Stimulated activated naive B cell treated with anti-CD40 and anti-IgM and Interleukin-4, amounts not matched to agents 10 μg/mL and 1 μg/mL and 100 μg/mL, for 72 hours (primary cell): ENCODE measurements at regions not wholly inside any gene's neighbourhood (a gene's known extent, or its start where the extent isn't known, plus 50 kb on each side); places are given as distances from the start of the nearest gene placed in this dataset.

ENCODE experiments used
- ATAC-seq, 2 donors: fragments of 150-1000 bp; cut with Tn5 transposase; replicated peaks; 2 replicates each; pipeline ENCODE4 v1.10.0; 2021; ENCODE audit warnings: moderate library complexity in 1 of 2
- DNase-seq: peaks from one replicate; pipeline ENCODE4 v3.0.0; 2021
- H3K27ac Mint-ChIP-seq: one replicate; pipeline ENCODE4 v1.8.0; 2022; ENCODE audit warnings: mild to moderate bottlenecking, mixed read lengths
- H3K27me3 Mint-ChIP-seq, 2 donors: one replicate each; pipeline ENCODE4 v1.8.0; 2022; ENCODE audit warnings: mixed read lengths in 2 of 2
- H3K36me3 Mint-ChIP-seq, 2 donors: one replicate each; pipeline ENCODE4 v1.8.0; 2022; ENCODE audit warnings: mixed read lengths in 2 of 2, mild to moderate bottlenecking in 1 of 2
- H3K4me1 Mint-ChIP-seq, 2 donors: one replicate each; pipeline ENCODE4 v1.8.0; 2022; ENCODE audit warnings: mixed read lengths in 2 of 2, mild to moderate bottlenecking in 1 of 2
- H3K4me3 Mint-ChIP-seq, 2 donors: one replicate each; pipeline ENCODE4 v1.8.0; 2022; ENCODE audit warnings: mild to moderate bottlenecking in 2 of 2, mixed read lengths in 2 of 2, moderate library complexity in 1 of 2
- H3K9me3 Mint-ChIP-seq, 2 donors: one replicate each; pipeline ENCODE4 v1.8.0; 2022; ENCODE audit warnings: mixed read lengths in 2 of 2, mild to moderate bottlenecking in 1 of 2

GRCh38 chr1:69403756-69404320 is 163.9 kb upstream of the LRRC7 start:
- no peak for DNase-seq
- H3K27ac Mint-ChIP-seq, result no peak overlapping the region
- no peak for ATAC-seq
- H3K9me3 Mint-ChIP-seq, result peaks cover 0 to 6% of the 10 kb centered on the region in 2 donors
- no peaks in the 10 kb centered on the region for H3K36me3 Mint-ChIP-seq
- no peak overlapping the region for H3K4me3 Mint-ChIP-seq
- H3K27me3 Mint-ChIP-seq, result no peaks in the 10 kb centered on the region
- H3K4me1 Mint-ChIP-seq, result no peaks in the 10 kb centered on the region

- Mint-ChIP-seq H3K27me3 (no peaks in the 10 kb centered on the region), H3K36me3 (no peaks in the 10 kb centered on the region), H3K27ac (no peak overlapping the region), H3K4me3 (no peak overlapping the region), H3K4me1 (no peaks in the 10 kb centered on the region), H3K9me3 (peaks cover 0 to 7% of the 10 kb centered on the region in 2 donors)
- DNase-seq, result no peak
- no peak for ATAC-seq
These were observed 163.2 kb upstream of the LRRC7 start for GRCh38 chr1:69404486-69404885.

GRCh38 chr1:69406244-69406643 is 161.5 kb upstream of the LRRC7 start:
- DNase-seq, result no peak
- Mint-ChIP-seq H3K4me3 (no peak overlapping the region), H3K27me3 (no peaks in the 10 kb centered on the region), H3K36me3 (no peaks in the 10 kb centered on the region), H3K9me3 (peaks cover 0 to 7% of the 10 kb centered on the region in 2 donors), H3K27ac (no peak overlapping the region), H3K4me1 (no peaks in the 10 kb centered on the region)
- ATAC-seq, result no peak

- H3K36me3 Mint-ChIP-seq, result no peaks in the 10 kb centered on the region
- peaks cover 0 to 7% of the 10 kb centered on the region in 2 donors for H3K9me3 Mint-ChIP-seq
- DNase-seq (no peak), ATAC-seq (no peak)
- H3K27me3 Mint-ChIP-seq, result no peaks in the 10 kb centered on the region
- H3K27ac Mint-ChIP-seq, result no peak overlapping the region
- H3K4me1 Mint-ChIP-seq, result no peaks in the 10 kb centered on the region
- no peak overlapping the region for H3K4me3 Mint-ChIP-seq
These were observed 157.8 kb upstream of the LRRC7 start for GRCh38 chr1:69409731-69410456.

- Mint-ChIP-seq H3K4me1 (no peaks in the 10 kb centered on the region), H3K27me3 (no peaks in the 10 kb centered on the region), H3K4me3 (no peak overlapping the region), H3K36me3 (no peaks in the 10 kb centered on the region), H3K27ac (no peak overlapping the region), H3K9me3 (peaks cover 0 to 8% of the 10 kb centered on the region in 2 donors)
- ATAC-seq, result no peak
- no peak for DNase-seq
These were observed 157.3 kb upstream of the LRRC7 start for GRCh38 chr1:69410457-69410850.

- DNase-seq (no peak), ATAC-seq (no peak)
- no peaks in the 10 kb centered on the region for H3K36me3 Mint-ChIP-seq
- H3K4me3 Mint-ChIP-seq, result no peak overlapping the region
- no peaks in the 10 kb centered on the region for H3K27me3 Mint-ChIP-seq
- peaks cover 0 to 10% of the 10 kb centered on the region in 2 donors for H3K9me3 Mint-ChIP-seq
- no peak overlapping the region for H3K27ac Mint-ChIP-seq
- no peaks in the 10 kb centered on the region for H3K4me1 Mint-ChIP-seq
These were observed 156.8 kb upstream of the LRRC7 start for GRCh38 chr1:69410893-69411292.

- Mint-ChIP-seq H3K4me1 (no peaks in the 10 kb centered on the region), H3K36me3 (no peaks in the 10 kb centered on the region), H3K4me3 (no peak overlapping the region), H3K27me3 (no peaks in the 10 kb centered on the region), H3K9me3 (peaks cover 0 to 9% of the 10 kb centered on the region in 2 donors), H3K27ac (no peak overlapping the region)
- no peak for DNase-seq
- no peak for ATAC-seq
These were observed 156.1 kb upstream of the LRRC7 start for GRCh38 chr1:69411617-69412016.

GRCh38 chr1:69413129-69413528 is 154.6 kb upstream of the LRRC7 start:
- ATAC-seq (no peak), DNase-seq (no peak)
- Mint-ChIP-seq H3K27ac (no peak overlapping the region), H3K36me3 (no peaks in the 10 kb centered on the region), H3K4me1 (no peaks in the 10 kb centered on the region), H3K4me3 (no peak overlapping the region), H3K9me3 (peaks cover under 1 to 8% of the 10 kb centered on the region in 2 donors), H3K27me3 (no peaks in the 10 kb centered on the region)

- Mint-ChIP-seq H3K27ac (no peak overlapping the region), H3K4me3 (no peak overlapping the region), H3K9me3 (peaks cover 5 to 9% of the 10 kb centered on the region in 2 donors), H3K27me3 (no peaks in the 10 kb centered on the region), H3K4me1 (no peaks in the 10 kb centered on the region), H3K36me3 (no peaks in the 10 kb centered on the region)
- ATAC-seq (no peak), DNase-seq (no peak)
These were observed 153.1 kb upstream of the LRRC7 start for GRCh38 chr1:69414574-69414973.

GRCh38 chr1:69421286-69421685 is 146.4 kb upstream of the LRRC7 start:
- no peak for DNase-seq
- no peak overlapping the region for H3K27ac Mint-ChIP-seq
- no peaks in the 10 kb centered on the region for H3K4me1 Mint-ChIP-seq
- no peaks in the 10 kb centered on the region for H3K27me3 Mint-ChIP-seq
- no peaks in the 10 kb centered on the region for H3K36me3 Mint-ChIP-seq
- peaks cover 5% of the 10 kb centered on the region in 2 donors for H3K9me3 Mint-ChIP-seq
- H3K4me3 Mint-ChIP-seq, result no peak overlapping the region
- ATAC-seq, result no peak

GRCh38 chr1:69425871-69426270 is 141.9 kb upstream of the LRRC7 start:
- no peaks in the 10 kb centered on the region for H3K4me1 Mint-ChIP-seq
- no peak for ATAC-seq
- no peak overlapping the region for H3K27ac Mint-ChIP-seq

GRCh38 chr1:69426401-69426800 is 141.3 kb upstream of the LRRC7 start:
- H3K4me1 Mint-ChIP-seq, result no peaks in the 10 kb centered on the region
- ATAC-seq (no peak), DNase-seq (no peak)
- no peaks in the 10 kb centered on the region for H3K9me3 Mint-ChIP-seq
- no peaks in the 10 kb centered on the region for H3K36me3 Mint-ChIP-seq
- no peak overlapping the region for H3K27ac Mint-ChIP-seq
- no peak overlapping the region for H3K4me3 Mint-ChIP-seq
- H3K27me3 Mint-ChIP-seq, result no peaks in the 10 kb centered on the region

More at GRCh38 chr1:69425871-69426270, 141.9 kb upstream of the LRRC7 start:
- DNase-seq, result no peak
- H3K9me3 Mint-ChIP-seq, result no peaks in the 10 kb centered on the region
- no peak overlapping the region for H3K4me3 Mint-ChIP-seq
- H3K36me3 Mint-ChIP-seq, result no peaks in the 10 kb centered on the region
- H3K27me3 Mint-ChIP-seq, result no peaks in the 10 kb centered on the region

GRCh38 chr1:69433073-69433472 is 134.6 kb upstream of the LRRC7 start:
- H3K4me3 Mint-ChIP-seq, result no peak overlapping the region
- H3K4me1 Mint-ChIP-seq, result no peaks in the 10 kb centered on the region
- no peaks in the 10 kb centered on the region for H3K27me3 Mint-ChIP-seq
- ATAC-seq, result no peak
- peaks cover 2 to 4% of the 10 kb centered on the region in 2 donors for H3K9me3 Mint-ChIP-seq
- DNase-seq, result no peak
- no peaks in the 10 kb centered on the region for H3K36me3 Mint-ChIP-seq
- no peak overlapping the region for H3K27ac Mint-ChIP-seq

GRCh38 chr1:69436151-69436550 is 131.6 kb upstream of the LRRC7 start:
- no peak for ATAC-seq
- H3K36me3 Mint-ChIP-seq, result no peaks in the 10 kb centered on the region
- H3K27me3 Mint-ChIP-seq, result no peaks in the 10 kb centered on the region

GRCh38 chr1:69438056-69438795 is 129.5 kb upstream of the LRRC7 start:
- H3K27ac Mint-ChIP-seq, result no peak overlapping the region
- ATAC-seq, result no peak
- H3K4me3 Mint-ChIP-seq, result no peak overlapping the region
- DNase-seq, result no peak
- H3K36me3 Mint-ChIP-seq, result no peaks in the 10 kb centered on the region
- H3K27me3 Mint-ChIP-seq, result no peaks in the 10 kb centered on the region
- no peaks in the 10 kb centered on the region for H3K4me1 Mint-ChIP-seq
- H3K9me3 Mint-ChIP-seq, result peaks cover 4% of the 10 kb centered on the region in 2 donors

More at GRCh38 chr1:69436151-69436550, 131.6 kb upstream of the LRRC7 start:
- Mint-ChIP-seq H3K4me3 (no peak overlapping the region), H3K9me3 (peaks cover 2 to 4% of the 10 kb centered on the region in 2 donors), H3K27ac (no peak overlapping the region), H3K4me1 (no peaks in the 10 kb centered on the region)
- no peak for DNase-seq
